ENCODE measurements at regions not wholly inside any gene's neighbourhood (a gene's known extent, or its start where the extent isn't known, plus 50 kb on each side); places are given as distances from the start of the nearest gene placed in this dataset.

- no peak for TF ChIP-seq CTCF (IDR thresholded peaks at IDR 0.05; ENCODE audit: borderline replicate concordance, extremely low read depth, low read length, poor library complexity, severe bottlenecking)
- TF ChIP-seq EZH2 (IDR thresholded peaks at IDR 0.05; ENCODE audit: borderline replicate concordance, low read depth, low read length, severe bottlenecking): no peak
These were observed 533.7 kb upstream of the SEL1L start for GRCh38 chr14:82067221-82067875.

Measured in DND-41 (cell line).